ENCODE measurements at regions not wholly inside any gene's neighbourhood (a gene's known extent, or its start where the extent isn't known, plus 50 kb on each side); places are given as distances from the start of the nearest gene placed in this dataset.
"Not testable (repeated sequence)": the region's sequence is repeated elsewhere in the genome, so short reads cannot be mapped to it uniquely, and the experiment has no call there.

GRCh38 chr17:63279498-63280230 lies 166.4 kb downstream of the CYB561 start:
- Mint-ChIP-seq H3K4me1 (ENCODE audit: low read depth, unreplicated experiment) (peaks cover 20% of the 10 kb centered on the region), H3K27me3 (ENCODE audit: unreplicated experiment) (no peaks in the 10 kb centered on the region), H3K36me3 (ENCODE audit: insufficient read depth, unreplicated experiment) (no peaks in the 10 kb centered on the region), H3K27ac (ENCODE audit: unreplicated experiment) (no peak overlapping the region), H3K4me3 (ENCODE audit: low read depth, unreplicated experiment) (no peak overlapping the region), H3K9me3 (ENCODE audit: low read depth, unreplicated experiment) (no peaks in the 10 kb centered on the region)
- intact Hi-C loops (cut with micrococcal nuclease; ENCODE audit: unreplicated experiment) = no loop called here
- CTCF ChIA-PET = no interaction called here
- TF ChIP-seq CTCF (IDR thresholded peaks at IDR 0.05; ENCODE audit: unreplicated experiment) = no peak
- DNase-seq = no peak
- BruUV-seq (replicated peaks) = no TSS peak

GRCh38 chr17:63282455-63282854 lies 163.7 kb downstream of the CYB561 start:
- DNase-seq = no peak
- Mint-ChIP-seq H3K27me3 (ENCODE audit: unreplicated experiment) (no peaks in the 10 kb centered on the region), H3K27ac (ENCODE audit: unreplicated experiment) (no peak overlapping the region), H3K4me3 (ENCODE audit: low read depth, unreplicated experiment) (no peak overlapping the region), H3K4me1 (ENCODE audit: low read depth, unreplicated experiment) (peaks cover 8% of the 10 kb centered on the region), H3K9me3 (ENCODE audit: low read depth, unreplicated experiment) (peaks cover 3% of the 10 kb centered on the region), H3K36me3 (ENCODE audit: insufficient read depth, unreplicated experiment) (no peaks in the 10 kb centered on the region)
- no peak for TF ChIP-seq CTCF (IDR thresholded peaks at IDR 0.05; ENCODE audit: unreplicated experiment)
- intact Hi-C loops (cut with micrococcal nuclease; ENCODE audit: unreplicated experiment) = no loop called here
- BruUV-seq (replicated peaks) = no TSS peak
- CTCF ChIA-PET = no interaction called here

- no peak overlapping the region for H3K27ac Mint-ChIP-seq (ENCODE audit: unreplicated experiment)
- H3K27me3 Mint-ChIP-seq (ENCODE audit: unreplicated experiment) = no peaks in the 10 kb centered on the region
- BruUV-seq (replicated peaks) = no TSS peak
- intact Hi-C loops (cut with micrococcal nuclease; ENCODE audit: unreplicated experiment) = no loop called here
- no peak for TF ChIP-seq CTCF (IDR thresholded peaks at IDR 0.05; ENCODE audit: unreplicated experiment)
- peaks cover under 1% of the 10 kb centered on the region for H3K4me1 Mint-ChIP-seq (ENCODE audit: low read depth, unreplicated experiment)
- no peak for DNase-seq
- H3K9me3 Mint-ChIP-seq (ENCODE audit: low read depth, unreplicated experiment) = peaks cover 7% of the 10 kb centered on the region
- no peaks in the 10 kb centered on the region for H3K36me3 Mint-ChIP-seq (ENCODE audit: insufficient read depth, unreplicated experiment)
- no peak overlapping the region for H3K4me3 Mint-ChIP-seq (ENCODE audit: low read depth, unreplicated experiment)
- CTCF ChIA-PET = no interaction called here
These were observed 160.6 kb downstream of the CYB561 start for GRCh38 chr17:63285551-63285950.

- intact Hi-C loops (cut with micrococcal nuclease; ENCODE audit: unreplicated experiment) = no loop called here
- peaks cover 7% of the 10 kb centered on the region for H3K9me3 Mint-ChIP-seq (ENCODE audit: low read depth, unreplicated experiment)
- no peaks in the 10 kb centered on the region for H3K36me3 Mint-ChIP-seq (ENCODE audit: insufficient read depth, unreplicated experiment)
- H3K4me1 Mint-ChIP-seq (ENCODE audit: low read depth, unreplicated experiment) = peaks cover 7% of the 10 kb centered on the region
- DNase-seq = no peak
- no peaks in the 10 kb centered on the region for H3K27me3 Mint-ChIP-seq (ENCODE audit: unreplicated experiment)
- BruUV-seq (replicated peaks) = no TSS peak
- H3K27ac Mint-ChIP-seq (ENCODE audit: unreplicated experiment) = no peak overlapping the region
- CTCF ChIA-PET = no interaction called here
- no peak for TF ChIP-seq CTCF (IDR thresholded peaks at IDR 0.05; ENCODE audit: unreplicated experiment)
- H3K4me3 Mint-ChIP-seq (ENCODE audit: low read depth, unreplicated experiment) = no peak overlapping the region
These were observed 159.9 kb downstream of the CYB561 start for GRCh38 chr17:63286254-63286653.

- H3K27me3 Mint-ChIP-seq (ENCODE audit: unreplicated experiment); CTCF ChIA-PET; H3K36me3 Mint-ChIP-seq (ENCODE audit: insufficient read depth, unreplicated experiment); H3K4me3 Mint-ChIP-seq (ENCODE audit: low read depth, unreplicated experiment); H3K9me3 Mint-ChIP-seq (ENCODE audit: low read depth, unreplicated experiment); DNase-seq; BruUV-seq (replicated peaks); H3K27ac Mint-ChIP-seq (ENCODE audit: unreplicated experiment); intact Hi-C loops (cut with micrococcal nuclease; ENCODE audit: unreplicated experiment); H3K4me1 Mint-ChIP-seq (ENCODE audit: low read depth, unreplicated experiment): not testable (repeated sequence)
These were observed 159.1 kb downstream of the CYB561 start for GRCh38 chr17:63287006-63287405.
